GM23248 (cell line): ENCODE measurements at regions not wholly inside any gene's neighbourhood (a gene's known extent, or its start where the extent isn't known, plus 50 kb on each side); places are given as distances from the start of the nearest gene placed in this dataset.

Experiments
- EZH2 ChIP-seq: fragments of 200-600 bp; sonication (generic); IDR thresholded peaks from 2 replicates; pipeline ENCODE4 v1.6.1; 2018; ENCODE audit warnings: antibody characterized with exemption, mild to moderate bottlenecking; ENCODE audit not compliant: insufficient read depth, poor library complexity, severe bottlenecking
- EZH2phosphoT487 ChIP-seq: fragments of 200-600 bp; sonication (generic); IDR thresholded peaks from 2 replicates; pipeline ENCODE4 v1.6.1; 2018; ENCODE audit warnings: antibody characterized with exemption, moderate library complexity, mild to moderate bottlenecking, low read depth; ENCODE audit not compliant: insufficient read depth

GRCh38 chr11:123338997-123339752, 90.9 kb upstream of the GRAMD1B start:
- no peak for TF ChIP-seq EZH2
- no peak for TF ChIP-seq EZH2phosphoT487
